GM12874 (cell line): ENCODE measurements at regions not wholly inside any gene's neighbourhood (a gene's known extent, or its start where the extent isn't known, plus 50 kb on each side); places are given as distances from the start of the nearest gene placed in this dataset.

Experiments used
- TF ChIP-seq, protein P1 (sequence below): IDR thresholded peaks from 2 replicates; pipeline ENCODE4 v1.5.1; 2011; ENCODE audit warnings: low read depth, mild to moderate bottlenecking, control low read depth, low read length, moderate library complexity; ENCODE audit not compliant: insufficient read depth

DNA sequence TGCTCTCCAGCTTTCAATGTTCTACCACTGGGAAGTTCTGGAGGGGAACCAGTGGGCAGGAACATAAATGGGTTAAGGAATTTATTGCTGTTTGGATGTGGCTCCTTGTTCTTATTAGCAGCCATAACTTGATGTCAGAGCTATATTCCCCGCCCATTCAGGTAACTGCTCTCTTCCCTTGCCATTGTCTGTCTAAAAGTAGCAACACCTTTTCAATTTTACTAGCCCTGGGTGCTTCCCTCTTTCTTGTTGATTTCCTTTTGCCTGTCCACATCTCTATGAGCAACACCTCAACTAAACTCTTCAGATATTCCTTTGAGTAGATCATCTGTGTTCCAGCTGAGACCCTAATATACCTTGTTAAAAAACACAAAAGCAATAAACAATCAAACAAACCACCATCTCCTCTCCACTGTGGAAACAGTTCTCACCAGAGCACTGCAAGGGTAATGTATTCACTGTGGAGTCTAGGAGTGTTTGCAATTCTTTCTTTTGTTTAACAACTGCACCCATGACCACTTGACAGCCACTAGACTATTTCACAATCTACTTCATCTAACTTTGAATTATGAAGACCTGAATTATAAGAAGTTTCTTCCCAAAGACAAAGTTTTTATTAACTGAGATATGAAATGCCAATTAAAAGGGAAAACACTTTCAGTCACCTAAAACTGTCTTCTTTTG, 436.7 kb downstream of the IPMK start:
- TF ChIP-seq, protein P1, sequence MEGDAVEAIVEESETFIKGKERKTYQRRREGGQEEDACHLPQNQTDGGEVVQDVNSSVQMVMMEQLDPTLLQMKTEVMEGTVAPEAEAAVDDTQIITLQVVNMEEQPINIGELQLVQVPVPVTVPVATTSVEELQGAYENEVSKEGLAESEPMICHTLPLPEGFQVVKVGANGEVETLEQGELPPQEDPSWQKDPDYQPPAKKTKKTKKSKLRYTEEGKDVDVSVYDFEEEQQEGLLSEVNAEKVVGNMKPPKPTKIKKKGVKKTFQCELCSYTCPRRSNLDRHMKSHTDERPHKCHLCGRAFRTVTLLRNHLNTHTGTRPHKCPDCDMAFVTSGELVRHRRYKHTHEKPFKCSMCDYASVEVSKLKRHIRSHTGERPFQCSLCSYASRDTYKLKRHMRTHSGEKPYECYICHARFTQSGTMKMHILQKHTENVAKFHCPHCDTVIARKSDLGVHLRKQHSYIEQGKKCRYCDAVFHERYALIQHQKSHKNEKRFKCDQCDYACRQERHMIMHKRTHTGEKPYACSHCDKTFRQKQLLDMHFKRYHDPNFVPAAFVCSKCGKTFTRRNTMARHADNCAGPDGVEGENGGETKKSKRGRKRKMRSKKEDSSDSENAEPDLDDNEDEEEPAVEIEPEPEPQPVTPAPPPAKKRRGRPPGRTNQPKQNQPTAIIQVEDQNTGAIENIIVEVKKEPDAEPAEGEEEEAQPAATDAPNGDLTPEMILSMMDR = no peak

DNA sequence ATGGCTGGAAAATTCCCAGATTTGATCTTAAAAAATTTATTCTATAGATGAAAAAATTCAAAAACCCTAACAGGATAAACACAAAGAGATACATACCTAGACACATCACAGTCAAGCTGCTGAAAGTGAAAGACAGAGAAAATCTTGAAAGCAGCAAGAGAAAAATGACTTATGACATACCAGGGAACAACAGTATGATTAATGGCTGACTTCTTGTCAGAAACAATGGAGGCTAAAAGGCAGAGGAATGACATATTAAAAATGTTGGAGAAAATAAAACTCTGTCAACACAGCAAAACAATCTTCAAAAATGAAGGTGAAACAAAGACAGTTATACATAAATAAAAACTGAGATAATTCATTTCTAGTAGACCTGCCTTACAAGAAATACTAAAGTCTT, 442.7 kb downstream of the IPMK start:
- TF ChIP-seq, protein P1 = no peak

DNA sequence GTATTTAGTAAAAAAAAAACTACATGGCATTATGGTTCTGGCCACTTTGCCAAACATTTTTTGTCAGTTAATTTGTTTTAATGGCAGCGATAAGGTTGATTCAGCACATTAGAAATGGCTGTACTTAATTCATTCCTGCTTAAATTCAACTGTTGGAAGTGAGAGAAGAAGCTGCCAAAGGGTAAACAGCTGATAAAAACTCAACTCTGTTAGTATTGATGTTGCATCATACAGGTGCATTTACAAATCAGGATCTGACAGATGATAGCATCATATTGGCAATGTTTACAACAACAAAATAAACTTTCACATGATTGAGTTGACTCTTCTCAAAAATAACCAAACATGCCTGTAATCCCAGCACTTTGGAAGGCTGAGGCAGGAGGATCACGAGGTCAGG, 444.3 kb downstream of the IPMK start:
- TF ChIP-seq, protein P1 = no peak

DNA sequence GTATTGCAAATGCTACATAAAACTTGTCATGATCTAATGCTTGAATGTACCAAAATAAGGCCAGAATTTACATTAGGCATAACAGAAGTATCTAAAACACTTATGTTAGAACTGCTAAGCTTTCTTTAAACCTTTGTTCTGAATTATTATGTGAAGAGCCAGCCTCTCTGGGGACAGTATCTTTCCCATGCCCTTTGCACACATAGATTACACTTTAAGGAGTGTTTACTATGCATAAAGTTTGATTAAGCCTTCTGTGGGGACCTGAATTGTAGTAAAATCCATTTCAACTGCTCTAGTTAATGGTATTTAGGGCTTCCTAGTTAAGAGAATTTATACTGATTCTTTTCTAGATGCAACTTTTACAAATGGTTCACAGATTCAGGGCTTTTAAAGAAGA, 444.7 kb downstream of the IPMK start:
- TF ChIP-seq, protein P1 = no peak

DNA sequence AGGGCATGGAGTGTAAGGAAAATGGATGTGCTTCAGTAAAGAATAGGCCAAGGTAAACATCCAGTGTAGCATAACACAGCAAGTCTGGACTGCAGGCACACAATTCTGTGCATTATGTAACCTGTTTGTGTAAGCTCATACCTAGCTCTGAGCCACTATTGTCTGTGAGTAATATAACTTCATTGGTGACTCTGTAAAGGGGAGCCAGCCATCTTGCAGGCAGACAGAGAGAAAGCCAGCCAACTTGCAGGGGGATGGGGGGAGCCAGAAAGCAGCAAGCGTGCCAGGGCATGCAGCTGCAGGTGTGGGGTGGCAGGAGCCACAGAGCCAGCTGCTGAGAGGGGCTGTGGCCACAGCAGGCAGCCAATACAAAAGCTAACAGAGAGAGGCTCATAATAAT, 449.2 kb downstream of the IPMK start:
- TF ChIP-seq, protein P1 = no peak

DNA sequence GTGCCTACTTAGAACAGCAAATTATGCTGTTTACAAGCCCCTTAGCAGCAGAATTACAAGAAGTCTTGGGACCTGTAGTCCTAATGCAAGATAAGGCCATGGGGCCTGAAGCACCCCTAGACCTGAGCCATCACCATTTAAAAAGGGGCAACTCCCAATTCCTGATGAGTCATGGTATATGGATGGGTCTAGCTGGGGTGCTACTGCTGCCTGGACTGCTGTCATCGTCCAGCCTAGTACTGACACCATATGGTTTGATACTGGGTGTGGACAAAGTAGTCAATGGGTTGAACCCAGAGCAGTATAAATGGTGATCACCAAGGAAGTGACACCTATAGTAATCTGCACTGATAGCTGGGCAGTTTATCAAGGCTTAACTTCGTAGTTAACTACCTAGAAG, 450.0 kb downstream of the IPMK start:
- TF ChIP-seq, protein P1 = no peak

DNA sequence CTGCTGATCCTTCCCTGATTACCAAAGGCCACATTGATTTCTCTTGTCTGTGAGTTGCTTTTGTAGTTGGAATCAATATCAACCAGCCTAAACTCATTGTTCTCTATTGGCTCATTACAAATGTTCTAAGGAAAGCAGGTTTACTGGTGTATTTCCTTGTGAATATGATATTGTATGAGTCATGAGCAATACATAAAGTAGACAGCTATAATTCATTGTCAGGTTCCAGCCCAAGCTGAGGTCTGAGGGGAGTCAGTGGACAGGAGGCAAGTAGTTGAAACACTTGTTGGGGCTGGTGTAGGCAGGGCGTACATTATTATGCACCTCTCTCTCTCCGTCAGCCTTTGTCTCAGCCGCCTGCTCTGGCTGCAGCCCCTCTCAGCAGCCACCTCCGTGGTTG, 451.7 kb downstream of the IPMK start:
- TF ChIP-seq, protein P1 = no peak

DNA sequence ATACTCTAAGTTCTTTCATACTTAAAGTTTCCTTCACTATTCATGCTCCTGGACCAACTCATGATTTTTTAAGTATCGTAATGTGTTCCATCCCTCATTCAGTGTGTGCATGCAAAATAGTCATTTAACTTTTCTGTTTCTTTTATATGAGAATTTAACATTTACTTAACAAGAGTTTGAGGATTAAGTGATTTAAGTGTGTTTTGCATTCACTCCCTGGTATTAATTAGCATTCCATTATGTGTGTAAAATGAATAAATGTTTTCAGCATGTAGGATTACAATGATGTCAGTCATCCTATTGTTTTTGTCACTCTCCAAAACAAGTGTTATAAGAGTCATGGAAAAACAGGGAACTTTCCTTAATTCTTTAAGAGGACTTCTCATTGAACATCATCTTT, 457.7 kb downstream of the IPMK start:
- TF ChIP-seq, protein P1 = no peak
